ENCODE measurements at regions not wholly inside any gene's neighbourhood (a gene's known extent, or its start where the extent isn't known, plus 50 kb on each side); places are given as distances from the start of the nearest gene placed in this dataset.

DNA sequence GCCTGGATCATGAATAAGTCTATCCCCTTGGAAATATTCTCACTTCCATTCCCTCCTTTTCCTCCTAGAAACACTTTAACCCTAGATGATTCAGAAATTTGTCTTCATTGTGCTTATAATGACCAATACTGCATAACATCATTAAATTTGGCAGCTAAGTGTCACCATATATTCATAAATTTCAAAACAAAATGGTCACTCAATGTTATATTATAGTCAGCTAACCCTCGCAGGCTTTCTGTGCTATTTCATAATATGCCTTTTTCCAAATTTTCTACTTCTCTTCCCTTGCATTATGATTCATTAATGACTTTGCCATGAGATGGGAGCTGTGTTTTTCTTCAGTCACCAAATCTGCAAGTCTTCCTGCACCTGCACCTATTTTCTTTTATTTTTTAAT is 308.3 kb upstream of the AKR1E2 start:
- Mint-ChIP-seq H3K4me3 (no peak overlapping the region), H3K4me1 (0 out of 4 replicates have a peak, but pooled peaks cover 0 to 2% of the 10 kb centered on the region in 2 experiments), H3K36me3 (ENCODE audit: insufficient read depth in 1 of 3, low read depth in 3 of 3) (no peaks in the 10 kb centered on the region; a peak in 1 of 7 replicates), H3K27ac (no peak overlapping the region), H3K9me3 (no peaks in the 10 kb centered on the region), H3K27me3 (ENCODE audit: low read depth) (no peaks in the 10 kb centered on the region; the same call in 1 of the 2 replicates)
- no peak overlapping the region for H3K4me2 ChIP-seq (ENCODE audit: insufficient read depth, insufficient read length, low read length)
- no peak overlapping the region for H3K9ac ChIP-seq (ENCODE audit: extremely low read depth, insufficient read length, low read length)
- TF ChIP-seq, protein P1, sequence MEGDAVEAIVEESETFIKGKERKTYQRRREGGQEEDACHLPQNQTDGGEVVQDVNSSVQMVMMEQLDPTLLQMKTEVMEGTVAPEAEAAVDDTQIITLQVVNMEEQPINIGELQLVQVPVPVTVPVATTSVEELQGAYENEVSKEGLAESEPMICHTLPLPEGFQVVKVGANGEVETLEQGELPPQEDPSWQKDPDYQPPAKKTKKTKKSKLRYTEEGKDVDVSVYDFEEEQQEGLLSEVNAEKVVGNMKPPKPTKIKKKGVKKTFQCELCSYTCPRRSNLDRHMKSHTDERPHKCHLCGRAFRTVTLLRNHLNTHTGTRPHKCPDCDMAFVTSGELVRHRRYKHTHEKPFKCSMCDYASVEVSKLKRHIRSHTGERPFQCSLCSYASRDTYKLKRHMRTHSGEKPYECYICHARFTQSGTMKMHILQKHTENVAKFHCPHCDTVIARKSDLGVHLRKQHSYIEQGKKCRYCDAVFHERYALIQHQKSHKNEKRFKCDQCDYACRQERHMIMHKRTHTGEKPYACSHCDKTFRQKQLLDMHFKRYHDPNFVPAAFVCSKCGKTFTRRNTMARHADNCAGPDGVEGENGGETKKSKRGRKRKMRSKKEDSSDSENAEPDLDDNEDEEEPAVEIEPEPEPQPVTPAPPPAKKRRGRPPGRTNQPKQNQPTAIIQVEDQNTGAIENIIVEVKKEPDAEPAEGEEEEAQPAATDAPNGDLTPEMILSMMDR (conservative IDR thresholded peaks at IDR 0.05) = no peak
- H3K18ac ChIP-seq (ENCODE audit: insufficient read length, low read depth, low read length) = no peak overlapping the region
- H3K27me3 ChIP-seq (ENCODE audit: insufficient read depth, low read length) = no peaks in the 10 kb centered on the region
- no peak overlapping the region for H3T11ph ChIP-seq (ENCODE audit: low read length)
- H3K79me2 ChIP-seq (ENCODE audit: insufficient read depth, low read length) = no peaks in the 10 kb centered on the region
- H3K9me3 ChIP-seq (ENCODE audit: control insufficient read depth, low read depth, low read length) = no peaks in the 10 kb centered on the region
- no peak overlapping the region for H2BK12ac ChIP-seq (ENCODE audit: insufficient read length, low read depth, low read length)
- no CpG with 5 or more reads among the region's 1 CpG for WGBS (ENCODE audit: extremely low coverage, insufficient read length, low lambda C conversion rate)
- no peak overlapping the region for H4K5ac ChIP-seq (ENCODE audit: insufficient read length, low read depth, low read length)
- no peaks in the 10 kb centered on the region for H3K4me1 ChIP-seq (ENCODE audit: insufficient read depth, low read length)
- H3K56ac ChIP-seq (ENCODE audit: insufficient read length, low read depth, low read length) = no peak overlapping the region
- H3K79me1 ChIP-seq (ENCODE audit: insufficient read depth, low read depth, low read length, poor library complexity, severe bottlenecking) = no peaks in the 10 kb centered on the region
- H3K27ac ChIP-seq (ENCODE audit: insufficient read length, low read depth, low read length) = no peak overlapping the region
- no peak overlapping the region for H3K14ac ChIP-seq (ENCODE audit: insufficient read depth, low read length)
- H2BK5ac ChIP-seq (ENCODE audit: insufficient read length, low read length) = no peak overlapping the region
- no peak for DNase-seq
- no peak overlapping the region for H3K23ac ChIP-seq (ENCODE audit: insufficient read length, low read depth, low read length)
- no peak overlapping the region for H3K4ac ChIP-seq (ENCODE audit: low read depth, low read length)
- H2BK15ac ChIP-seq (ENCODE audit: low read depth, low read length) = no peak overlapping the region
- no peak overlapping the region for H4K8ac ChIP-seq (replicated peaks; ENCODE audit: insufficient read length, low read depth, low read length)
- no peaks in the 10 kb centered on the region for H4K20me1 ChIP-seq (ENCODE audit: control insufficient read depth, insufficient read depth, insufficient read length)
- no peak overlapping the region for H2BK120ac ChIP-seq (ENCODE audit: low read depth, low read length, poor library complexity, severe bottlenecking)
- no peak overlapping the region for H2AFZ ChIP-seq (ENCODE audit: low read length)
- H4K91ac ChIP-seq (ENCODE audit: insufficient read length, low read depth, low read length) = no peak overlapping the region
- H2AK5ac ChIP-seq (ENCODE audit: insufficient read length, low read length) = no peak overlapping the region
- no peak overlapping the region for H2BK20ac ChIP-seq (ENCODE audit: low read depth, low read length, poor library complexity, severe bottlenecking)
- no peaks in the 10 kb centered on the region for H3K23me2 ChIP-seq (ENCODE audit: insufficient read length, low read depth, low read length, poor library complexity, severe bottlenecking)
